Breast epithelium (tissue), 4 donors: ENCODE measurements at regions not wholly inside any gene's neighbourhood (a gene's known extent, or its start where the extent isn't known, plus 50 kb on each side); places are given as distances from the start of the nearest gene placed in this dataset.

ENCODE experiments used
- DNase-seq, 2 donors: peaks; one replicate each; pipeline ENCODE4 v3.0.0-alpha.2; 2019; ENCODE audit warnings: low spot score in 2 of 2
- H3K27ac ChIP-seq, 2 donors: fragments of 200-600 bp; sonication (generic) in 1 of 2; one replicate each; pipeline ENCODE4 v1.5.1; 2016 to 2019; ENCODE audit warnings: mild to moderate bottlenecking in 1 of 2
- H3K27me3 ChIP-seq, 2 donors: fragments of 200-600 bp; sonication (generic) in 1 of 2; one replicate each; pipeline versions ENCODE4 v1.5.1 to v1.6.0; 2017 to 2019; ENCODE audit warnings: control low read depth in 1 of 2, mild to moderate bottlenecking in 1 of 2
- H3K36me3 ChIP-seq: fragments of 200-600 bp; one replicate; pipeline ENCODE4 v1.5.1; 2019
- H3K4me1 ChIP-seq, 2 donors: fragments of 200-600 bp; sonication (generic); one replicate each; pipeline ENCODE4 v1.5.1; 2016 to 2019; ENCODE audit warnings: control low read depth in 1 of 2
- H3K4me3 ChIP-seq, 3 donors: fragments of 200-600 bp; sonication (generic); 1 replicate in 2 of 3; 2 replicates in 1 of 3; pipeline ENCODE4 v1.5.1; 2016 to 2019; ENCODE audit warnings: mild to moderate bottlenecking in 3 of 3, moderate library complexity in 2 of 3
- H3K9me3 ChIP-seq, 2 donors: fragments of 200-600 bp; sonication (generic) in 1 of 2; one replicate each; pipeline ENCODE4 v1.5.1; 2016 to 2019; ENCODE audit warnings: control low read depth in 1 of 2
- CTCF ChIP-seq, 3 donors: fragments of 450-650 bp; IDR thresholded peaks; one replicate each; pipeline ENCODE4 v1.5.1; 2016 to 2017; ENCODE audit warnings: antibody characterized with exemption in 3 of 3, mild to moderate bottlenecking in 3 of 3, moderate library complexity in 3 of 3
- POLR2A ChIP-seq: fragments of 450-650 bp; IDR thresholded peaks from one replicate; pipeline ENCODE4 v1.6.1; 2016; ENCODE audit warnings: antibody characterized with exemption, mild to moderate bottlenecking, moderate library complexity
- POLR2AphosphoS5 ChIP-seq, 3 donors: sonication (generic); formaldehyde crosslinking; IDR thresholded peaks; one replicate each; pipeline ENCODE4 v1.6.1; 2017; ENCODE audit warnings: antibody characterized with exemption in 3 of 3
- intact Hi-C: fragments of 100-400 bp; cut with DNase I; formaldehyde crosslinking; loops from one replicate; pipeline ENCODE4 v1.15.1; 2023; ENCODE audit warnings: low total_unique reads

- intact Hi-C loops, result no loop called here
These were observed 890.8 kb upstream of the KLHL29 start for GRCh38 chr2:22494156-22494555.

GRCh38 chr2:22497064-22497463 is 887.9 kb upstream of the KLHL29 start:
- intact Hi-C loops, result no loop called here
- no peak overlapping the region for H3K27ac ChIP-seq
- no peaks in the 10 kb centered on the region for H3K9me3 ChIP-seq
- no peak overlapping the region for H3K4me3 ChIP-seq
- H3K4me1 ChIP-seq, result no peaks in the 10 kb centered on the region
- TF ChIP-seq CTCF (IDR thresholded peaks at IDR 0.05) (no peak), POLR2AphosphoS5 (IDR thresholded peaks at IDR 0.05) (no peak), POLR2A (no peak)
- no peak for DNase-seq
- H3K36me3 ChIP-seq, result no peaks in the 10 kb centered on the region
- no peaks in the 10 kb centered on the region for H3K27me3 ChIP-seq

More at GRCh38 chr2:22494156-22494555, 890.8 kb upstream of the KLHL29 start:
- Histone ChIP-seq H3K4me3 (no peak overlapping the region), H3K36me3 (no peaks in the 10 kb centered on the region), H3K9me3 (no peaks in the 10 kb centered on the region), H3K27ac (no peak overlapping the region), H3K27me3 (no peaks in the 10 kb centered on the region), H3K4me1 (no peaks in the 10 kb centered on the region)
- TF ChIP-seq POLR2AphosphoS5 (IDR thresholded peaks at IDR 0.05) (no peak), POLR2A (no peak), CTCF (IDR thresholded peaks at IDR 0.05) (no peak)
- no peak for DNase-seq

GRCh38 chr2:22497789-22498188 is 887.2 kb upstream of the KLHL29 start:
- no peak overlapping the region for H3K4me3 ChIP-seq
- H3K4me1 ChIP-seq, result no peaks in the 10 kb centered on the region
- H3K9me3 ChIP-seq, result no peaks in the 10 kb centered on the region
- H3K27me3 ChIP-seq, result no peaks in the 10 kb centered on the region
- no peak for DNase-seq
- H3K27ac ChIP-seq, result peak overlapping the region in 1 of 2 donors; percentile 7
- TF ChIP-seq POLR2AphosphoS5 (IDR thresholded peaks at IDR 0.05) (no peak), CTCF (IDR thresholded peaks at IDR 0.05) (no peak), POLR2A (no peak)
- no peaks in the 10 kb centered on the region for H3K36me3 ChIP-seq
- intact Hi-C loops, result no loop called here

- Histone ChIP-seq H3K27me3 (no peaks in the 10 kb centered on the region), H3K27ac (peak overlapping the region in 1 of 2 donors; percentile 80), H3K4me1 (no peaks in the 10 kb centered on the region), H3K9me3 (no peaks in the 10 kb centered on the region), H3K4me3 (no peak overlapping the region), H3K36me3 (no peaks in the 10 kb centered on the region)
- intact Hi-C loops, result no loop called here
- no peak for DNase-seq
- TF ChIP-seq CTCF (IDR thresholded peaks at IDR 0.05) (no peak), POLR2AphosphoS5 (IDR thresholded peaks at IDR 0.05) (peak in 1 of 3 donors; percentile 43), POLR2A (no peak)
These were observed 885.7 kb upstream of the KLHL29 start for GRCh38 chr2:22499082-22499839.

GRCh38 chr2:22500555-22500935 is 884.4 kb upstream of the KLHL29 start:
- H3K27ac ChIP-seq, result peak overlapping the region in 1 of 2 donors; percentile 87

More at GRCh38 chr2:22500555-22500935, 884.4 kb upstream of the KLHL29 start:
- H3K36me3 ChIP-seq, result no peaks in the 10 kb centered on the region
- DNase-seq, result no peak
- no peaks in the 10 kb centered on the region for H3K27me3 ChIP-seq
- no peak overlapping the region for H3K4me3 ChIP-seq
- intact Hi-C loops, result no loop called here
- H3K9me3 ChIP-seq, result no peaks in the 10 kb centered on the region
- TF ChIP-seq CTCF (IDR thresholded peaks at IDR 0.05) (no peak), POLR2AphosphoS5 (IDR thresholded peaks at IDR 0.05) (no peak), POLR2A (no peak)
- no peaks in the 10 kb centered on the region for H3K4me1 ChIP-seq
